ENCODE measurements at regions not wholly inside any gene's neighbourhood (a gene's known extent, or its start where the extent isn't known, plus 50 kb on each side); places are given as distances from the start of the nearest gene placed in this dataset.
"Not testable (repeated sequence)": the region's sequence is repeated elsewhere in the genome, so short reads cannot be mapped to it uniquely, and the experiment has no call there.

DNA sequence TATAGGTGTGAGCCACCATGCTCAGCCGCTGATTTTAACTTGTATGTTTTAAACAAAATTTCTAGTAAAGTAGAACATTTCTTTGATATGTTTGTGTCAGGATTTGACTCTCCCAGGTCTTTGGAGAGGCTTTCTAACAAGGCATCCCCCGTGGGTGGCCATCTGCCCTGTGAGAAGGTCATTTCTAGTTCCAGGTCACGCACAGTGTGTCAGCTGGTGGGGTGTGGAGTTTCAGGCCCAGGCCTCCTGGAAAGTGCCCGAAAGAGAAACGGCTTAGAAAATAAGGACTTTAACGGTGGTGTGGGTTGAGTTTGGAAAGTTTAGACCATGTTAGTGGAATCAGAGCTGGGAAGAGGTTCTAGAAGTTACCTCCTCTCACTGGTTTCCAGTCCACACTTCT, 61.0 kb downstream of the SPDYE17 start:
- DNase-seq (ENCODE audit: low read depth); H3K4me3 ChIP-seq (replicated peaks; ENCODE audit: low read depth, low read length): not testable (repeated sequence)

DNA sequence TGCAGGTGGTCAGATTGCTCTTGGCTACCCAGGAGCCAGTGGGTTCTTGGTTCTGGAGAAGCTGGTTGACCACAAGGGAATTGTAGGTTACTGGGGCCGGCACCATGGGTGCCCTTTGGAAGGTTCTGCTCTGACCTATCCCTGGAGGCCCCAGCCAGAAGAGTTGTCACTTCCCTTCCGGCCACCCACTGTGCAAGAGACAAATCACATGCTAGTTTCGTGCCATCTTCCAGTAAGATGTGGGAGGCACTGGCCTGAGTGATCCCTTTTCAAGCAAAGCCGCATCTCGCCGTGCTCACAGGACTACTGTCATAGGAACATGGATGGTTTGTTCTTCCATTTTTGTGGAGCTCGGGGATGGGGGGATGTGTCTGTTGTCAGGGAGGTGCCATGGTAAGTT, 62.3 kb downstream of the SPDYE17 start:
- not testable (repeated sequence) for H3K4me3 ChIP-seq (replicated peaks; ENCODE audit: low read depth, low read length); DNase-seq (ENCODE audit: low read depth)

- not testable (repeated sequence) for DNase-seq (ENCODE audit: low read depth); H3K4me3 ChIP-seq (replicated peaks; ENCODE audit: low read depth, low read length)
Observed at GRCh38 chr7:76965731-76966548, 66.2 kb downstream of the SPDYE17 start.

GRCh38 chr7:76964050-76964449, 68.1 kb downstream of the SPDYE17 start:
- not testable (repeated sequence) for DNase-seq (ENCODE audit: low read depth); H3K4me3 ChIP-seq (replicated peaks; ENCODE audit: low read depth, low read length)

- DNase-seq (ENCODE audit: low read depth); H3K4me3 ChIP-seq (replicated peaks; ENCODE audit: low read depth, low read length): not testable (repeated sequence)
Observed at GRCh38 chr7:76963061-76963460, 69.1 kb downstream of the SPDYE17 start.

DNA sequence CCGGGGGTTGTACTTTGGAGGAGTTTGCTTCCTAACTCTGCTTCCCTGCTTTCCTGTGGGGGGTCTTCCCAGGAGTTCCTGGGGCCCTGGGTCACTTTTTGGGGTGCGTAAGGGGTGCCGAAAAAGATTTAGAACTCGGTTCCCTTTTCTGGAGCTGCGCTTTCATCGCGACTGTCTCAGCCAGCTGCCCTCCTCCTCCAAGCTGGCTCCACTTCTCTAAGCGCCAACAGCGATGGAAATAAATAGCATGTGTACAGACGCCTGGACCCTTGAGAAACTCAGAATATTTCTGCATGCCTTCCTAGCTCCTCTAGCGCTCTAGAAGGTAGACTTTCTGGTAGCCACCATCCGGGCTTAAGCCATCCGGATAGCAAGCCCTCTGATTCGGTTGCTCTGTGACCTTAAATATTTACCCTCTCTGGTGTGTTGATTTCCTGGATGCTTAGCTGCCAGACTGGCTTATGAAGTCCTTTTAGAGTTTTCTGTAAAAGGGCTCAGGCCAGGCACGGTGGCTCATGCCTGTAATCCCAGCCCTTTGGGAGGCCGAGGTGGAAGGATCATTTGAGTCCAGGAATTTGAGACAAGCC, 71.7 kb downstream of the SPDYE17 start:
- DNase-seq (ENCODE audit: low read depth); H3K4me3 ChIP-seq (replicated peaks; ENCODE audit: low read depth, low read length): not testable (repeated sequence)

DNA sequence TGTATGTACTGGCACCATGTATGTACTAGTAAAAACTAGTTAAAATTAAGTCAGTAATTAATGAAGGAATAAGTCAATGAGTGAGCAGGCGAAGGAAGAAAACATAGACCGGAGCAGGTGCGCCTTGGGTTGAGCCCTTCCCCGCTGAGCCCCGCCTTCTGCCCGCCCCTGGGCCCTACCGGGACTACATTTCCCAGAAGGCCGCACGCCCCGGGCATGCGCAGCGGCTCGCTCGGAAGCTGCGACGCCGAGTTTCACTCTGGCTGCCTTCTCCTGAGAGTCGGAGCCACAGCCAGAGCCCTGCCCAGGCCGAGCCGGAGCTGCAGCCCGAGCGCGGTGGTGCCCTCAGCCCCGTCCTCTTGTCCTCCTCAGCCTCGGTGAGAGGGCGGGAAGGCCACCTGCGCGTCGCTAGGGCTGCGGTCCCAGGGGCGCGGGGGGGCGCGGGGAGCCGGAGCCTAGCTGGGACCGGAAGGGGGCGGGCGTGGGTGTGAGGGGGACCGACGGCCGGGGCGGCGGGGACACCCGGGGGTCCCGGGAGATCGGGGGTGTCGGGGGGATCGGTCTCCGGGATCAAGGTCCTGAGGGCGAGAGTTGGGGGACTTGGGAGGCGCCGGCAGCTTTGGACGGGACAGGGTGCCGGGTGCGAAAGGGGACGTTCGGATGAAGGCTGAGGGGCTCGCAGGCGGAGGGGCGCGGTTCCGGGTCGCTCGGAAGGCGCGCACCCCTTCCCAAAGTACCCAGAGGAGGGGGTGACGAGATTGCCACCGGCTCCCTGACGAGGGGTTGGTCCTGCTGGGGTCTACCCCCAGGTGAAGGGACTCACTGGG, 72.4 kb downstream of the SPDYE17 start:
- not testable (repeated sequence) for H3K4me3 ChIP-seq (replicated peaks; ENCODE audit: low read depth, low read length); DNase-seq (ENCODE audit: low read depth)

DNA sequence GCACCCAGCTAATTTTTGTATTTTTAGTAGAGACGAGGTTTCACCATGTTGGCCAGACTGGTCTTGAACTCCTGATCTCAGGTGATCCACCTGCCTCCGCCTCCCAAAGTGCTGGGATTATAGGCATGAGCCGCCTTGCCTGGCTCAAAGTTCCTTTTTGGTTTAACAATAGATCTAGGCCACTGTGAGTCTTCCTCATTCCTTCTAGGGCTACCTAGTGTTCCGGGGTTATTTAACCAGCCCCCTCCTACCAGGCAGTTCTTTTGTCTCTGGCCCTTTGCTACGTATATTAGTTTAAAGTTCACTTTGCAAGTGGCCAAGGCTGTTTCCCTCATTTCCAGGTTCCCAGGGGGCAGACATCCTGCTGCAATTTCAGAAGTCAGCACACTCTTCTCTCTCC, 75.6 kb downstream of the SPDYE17 start:
- H3K4me3 ChIP-seq (replicated peaks; ENCODE audit: low read depth, low read length); DNase-seq (ENCODE audit: low read depth): not testable (repeated sequence)

- not testable (repeated sequence) for DNase-seq (ENCODE audit: low read depth); H3K4me3 ChIP-seq (replicated peaks; ENCODE audit: low read depth, low read length)
Observed at GRCh38 chr7:76955124-76955523, 77.0 kb downstream of the SPDYE17 start.

- DNase-seq (ENCODE audit: low read depth); H3K4me3 ChIP-seq (replicated peaks; ENCODE audit: low read depth, low read length): not testable (repeated sequence)
Observed at GRCh38 chr7:76944603-76945002, 87.6 kb downstream of the SPDYE17 start.

- not testable (repeated sequence) for DNase-seq (ENCODE audit: low read depth); H3K4me3 ChIP-seq (replicated peaks; ENCODE audit: low read depth, low read length)
Observed at GRCh38 chr7:76941809-76942765, 90.1 kb downstream of the SPDYE17 start.

- DNase-seq (ENCODE audit: low read depth); H3K4me3 ChIP-seq (replicated peaks; ENCODE audit: low read depth, low read length): not testable (repeated sequence)
Observed at GRCh38 chr7:76937781-76938180, 94.4 kb downstream of the SPDYE17 start.

DNA sequence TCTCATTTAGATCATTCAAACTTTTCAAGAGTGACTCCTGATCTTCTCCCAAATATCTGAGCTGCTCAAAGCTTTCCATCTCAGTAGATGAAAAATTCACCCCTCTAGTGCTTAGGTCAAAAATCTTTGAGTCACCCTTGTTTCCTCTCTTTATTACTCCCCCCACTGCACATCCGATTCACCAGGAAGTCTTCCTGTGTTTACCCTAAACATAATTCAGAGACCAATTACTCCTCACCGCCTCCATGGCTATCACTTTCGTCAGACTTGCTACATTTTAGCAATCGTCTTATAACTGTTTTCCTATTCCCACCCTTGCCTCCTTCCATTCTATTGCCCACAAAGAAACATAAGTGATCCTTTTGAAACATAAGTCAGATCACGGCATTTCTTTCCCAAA, 94.8 kb downstream of the SPDYE17 start:
- H3K4me3 ChIP-seq (replicated peaks; ENCODE audit: low read depth, low read length); DNase-seq (ENCODE audit: low read depth): not testable (repeated sequence)

- not testable (repeated sequence) for H3K4me3 ChIP-seq (replicated peaks; ENCODE audit: low read depth, low read length); DNase-seq (ENCODE audit: low read depth)
Observed at GRCh38 chr7:76936346-76936745, 95.8 kb downstream of the SPDYE17 start.

GRCh38 chr7:76934711-76935110, 97.5 kb downstream of the SPDYE17 start:
- H3K4me3 ChIP-seq (replicated peaks; ENCODE audit: low read depth, low read length); DNase-seq (ENCODE audit: low read depth): not testable (repeated sequence)

DNA sequence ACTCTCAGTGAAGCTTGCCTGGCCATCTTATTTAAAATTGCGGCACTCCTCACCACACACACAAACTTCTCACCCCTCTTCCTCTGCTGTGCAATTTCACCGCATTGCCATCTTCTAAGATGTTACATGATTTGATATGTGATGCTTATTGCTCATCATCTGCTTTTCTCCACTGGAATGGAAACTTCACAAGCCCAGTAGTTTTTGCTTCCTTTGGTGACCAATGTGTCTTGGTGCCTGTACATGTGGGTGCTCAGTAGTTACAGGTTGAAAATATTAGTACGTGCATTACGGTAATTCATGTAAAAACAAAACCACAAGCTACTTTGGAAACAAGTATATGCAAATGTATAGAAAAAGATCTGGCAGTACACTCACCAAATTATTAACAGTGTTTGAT, 99.2 kb downstream of the SPDYE17 start:
- DNase-seq (ENCODE audit: low read depth); H3K4me3 ChIP-seq (replicated peaks; ENCODE audit: low read depth, low read length): not testable (repeated sequence)

- not testable (repeated sequence) for DNase-seq (ENCODE audit: low read depth); H3K4me3 ChIP-seq (replicated peaks; ENCODE audit: low read depth, low read length)
Observed at GRCh38 chr7:76931441-76931840, 100.7 kb downstream of the SPDYE17 start.

DNA sequence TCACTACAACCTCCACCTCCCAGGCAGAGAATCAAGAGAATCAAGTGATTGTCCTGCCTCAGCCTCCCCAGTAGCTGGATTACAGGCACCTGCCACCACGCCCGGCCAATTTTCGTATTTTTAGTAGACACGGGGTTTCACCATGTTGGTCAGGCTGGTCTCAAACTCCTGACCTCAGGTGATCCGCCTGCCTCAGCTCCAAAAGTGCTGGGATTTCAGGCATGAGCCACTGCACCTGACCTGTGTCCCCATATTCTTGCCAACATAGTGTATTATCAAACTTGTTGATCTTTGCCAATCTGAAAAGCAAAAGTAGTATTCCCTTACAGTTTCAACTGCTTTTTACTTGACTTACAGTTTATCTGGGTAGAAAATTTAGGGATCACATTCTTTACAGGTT, 101.7 kb downstream of the SPDYE17 start:
- H3K4me3 ChIP-seq (replicated peaks; ENCODE audit: low read depth, low read length); DNase-seq (ENCODE audit: low read depth): not testable (repeated sequence)

All from fibroblast of pulmonary artery (primary cell).